Astrocyte (in vitro differentiated cells and primary cell): ENCODE measurements at regions not wholly inside any gene's neighbourhood (a gene's known extent, or its start where the extent isn't known, plus 50 kb on each side); places are given as distances from the start of the nearest gene placed in this dataset.

ENCODE experiments used
- EZH2 ChIP-seq: IDR thresholded peaks from 2 replicates; pipeline ENCODE4 v1.6.1; 2012; ENCODE audit warnings: mild to moderate bottlenecking, low read length, inconsistent platforms; ENCODE audit not compliant: insufficient read depth
- TF ChIP-seq, protein P1 (sequence below): IDR thresholded peaks from 2 replicates; pipeline ENCODE4 v1.5.1; 2011; ENCODE audit warnings: low read depth, mild to moderate bottlenecking, inconsistent platforms, low read length, moderate library complexity; ENCODE audit not compliant: insufficient read depth

DNA sequence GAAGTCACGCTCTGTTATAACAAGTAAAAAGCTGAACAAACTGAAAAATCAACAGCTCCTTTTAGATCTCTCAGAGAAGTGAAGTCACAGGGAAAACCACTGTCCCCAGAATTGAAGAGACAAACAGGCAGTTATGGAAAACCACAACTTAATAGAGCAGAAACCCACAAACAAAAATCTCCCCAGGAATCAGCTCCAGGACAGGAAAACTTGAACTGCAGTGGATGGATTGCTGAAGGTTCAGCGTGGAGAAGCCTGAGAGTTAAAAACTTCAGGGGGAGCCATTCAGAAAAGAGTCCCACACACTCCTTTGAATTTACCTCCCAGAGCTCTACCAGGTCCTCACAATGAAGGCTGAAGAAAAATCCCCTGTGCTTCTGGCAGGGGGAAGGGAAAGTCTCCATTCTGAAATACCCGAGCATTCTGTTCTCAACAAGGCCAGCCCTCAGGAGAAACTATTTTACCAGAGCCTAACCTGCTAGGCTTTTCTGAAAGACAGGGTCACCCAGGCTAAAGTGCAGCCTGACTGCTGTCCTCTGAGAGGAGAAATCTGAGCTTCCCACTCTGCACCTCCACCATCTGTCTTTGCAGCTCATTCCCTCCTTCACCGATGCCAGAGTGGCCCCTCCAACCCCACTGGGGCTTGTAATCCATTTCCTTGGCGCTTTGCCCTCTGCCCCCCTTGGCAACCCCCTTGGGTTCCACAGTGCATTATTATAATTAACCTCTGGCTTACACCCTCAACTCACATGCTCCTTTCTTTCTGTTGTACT lies 65.0 kb upstream of the CCNY start:
- TF ChIP-seq, protein P1, sequence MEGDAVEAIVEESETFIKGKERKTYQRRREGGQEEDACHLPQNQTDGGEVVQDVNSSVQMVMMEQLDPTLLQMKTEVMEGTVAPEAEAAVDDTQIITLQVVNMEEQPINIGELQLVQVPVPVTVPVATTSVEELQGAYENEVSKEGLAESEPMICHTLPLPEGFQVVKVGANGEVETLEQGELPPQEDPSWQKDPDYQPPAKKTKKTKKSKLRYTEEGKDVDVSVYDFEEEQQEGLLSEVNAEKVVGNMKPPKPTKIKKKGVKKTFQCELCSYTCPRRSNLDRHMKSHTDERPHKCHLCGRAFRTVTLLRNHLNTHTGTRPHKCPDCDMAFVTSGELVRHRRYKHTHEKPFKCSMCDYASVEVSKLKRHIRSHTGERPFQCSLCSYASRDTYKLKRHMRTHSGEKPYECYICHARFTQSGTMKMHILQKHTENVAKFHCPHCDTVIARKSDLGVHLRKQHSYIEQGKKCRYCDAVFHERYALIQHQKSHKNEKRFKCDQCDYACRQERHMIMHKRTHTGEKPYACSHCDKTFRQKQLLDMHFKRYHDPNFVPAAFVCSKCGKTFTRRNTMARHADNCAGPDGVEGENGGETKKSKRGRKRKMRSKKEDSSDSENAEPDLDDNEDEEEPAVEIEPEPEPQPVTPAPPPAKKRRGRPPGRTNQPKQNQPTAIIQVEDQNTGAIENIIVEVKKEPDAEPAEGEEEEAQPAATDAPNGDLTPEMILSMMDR: no peak
- TF ChIP-seq EZH2: no peak
